ENCODE measurements at regions not wholly inside any gene's neighbourhood (a gene's known extent, or its start where the extent isn't known, plus 50 kb on each side); places are given as distances from the start of the nearest gene placed in this dataset.

- TF ChIP-seq EGR1 (IDR thresholded peaks at IDR 0.05), result no peak
- TF ChIP-seq, protein P1, sequence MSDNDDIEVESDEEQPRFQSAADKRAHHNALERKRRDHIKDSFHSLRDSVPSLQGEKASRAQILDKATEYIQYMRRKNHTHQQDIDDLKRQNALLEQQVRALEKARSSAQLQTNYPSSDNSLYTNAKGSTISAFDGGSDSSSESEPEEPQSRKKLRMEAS (IDR thresholded peaks at IDR 0.05), result no peak
- no peak for TF ChIP-seq REST (IDR thresholded peaks at IDR 0.05; ENCODE audit: low read depth)
- TF ChIP-seq TEAD4 (IDR thresholded peaks at IDR 0.05), result no peak
- TF ChIP-seq TAF1 (IDR thresholded peaks at IDR 0.05; ENCODE audit: low read depth), result no peak
- TF ChIP-seq FOXM1 (IDR thresholded peaks at IDR 0.05; ENCODE audit: borderline replicate concordance, low read depth), result no peak
- TF ChIP-seq YY1 (IDR thresholded peaks at IDR 0.05; ENCODE audit: low read depth), result no peak
- TF ChIP-seq NFIC (IDR thresholded peaks at IDR 0.05), result no peak
- no peak for TF ChIP-seq ZBTB7A (IDR thresholded peaks at IDR 0.05; ENCODE audit: low read depth)
- no peak for TF ChIP-seq TCF12 (IDR thresholded peaks at IDR 0.05; ENCODE audit: low read depth)
- no peak for TF ChIP-seq EP300 (IDR thresholded peaks at IDR 0.05; ENCODE audit: borderline replicate concordance)
- no peak for TF ChIP-seq RAD21 (IDR thresholded peaks at IDR 0.05; ENCODE audit: low read depth)
- no peak for TF ChIP-seq USF1 (IDR thresholded peaks at IDR 0.05)
Observed at GRCh38 chr11:119472856-119473222, 49.9 kb upstream of the THY1 start.

Measured in Ishikawa (cell line).